ENCODE measurements at regions not wholly inside any gene's neighbourhood (a gene's known extent, or its start where the extent isn't known, plus 50 kb on each side); places are given as distances from the start of the nearest gene placed in this dataset.

- H3K4me3 Mint-ChIP-seq, result no peak overlapping the region
- DNase-seq (ENCODE audit: low spot score) (no peak), ATAC-seq (no peak)
- CTCF ChIA-PET, result no interaction called here
- TF ChIP-seq SMAD3 (CRISPR knock-in tag; IDR thresholded peaks at IDR 0.05; ENCODE audit: borderline replicate concordance), result no peak
- no peak for TF ChIP-seq MYBL2 (CRISPR knock-in tag; IDR thresholded peaks at IDR 0.05)
- TF ChIP-seq ZNF396 (CRISPR knock-in tag; IDR thresholded peaks at IDR 0.05; ENCODE audit: borderline replicate concordance), result no peak
- no peak for TF ChIP-seq JAZF1 (CRISPR knock-in tag; IDR thresholded peaks at IDR 0.05)
- no peak for TF ChIP-seq TEAD4 (CRISPR knock-in tag; IDR thresholded peaks at IDR 0.05)
- POLR2A ChIA-PET, result no interaction called here
- H3K27ac Mint-ChIP-seq, result no peak overlapping the region
- H3K27me3 Mint-ChIP-seq (ENCODE audit: low read depth), result no peaks in the 10 kb centered on the region
- no peaks in the 10 kb centered on the region for H3K9me3 Mint-ChIP-seq
- H3K4me1 Mint-ChIP-seq, result no peaks in the 10 kb centered on the region
- H3K36me3 Mint-ChIP-seq, result no peaks in the 10 kb centered on the region
Observed at GRCh38 chr1:67937651-67938050, 104.4 kb upstream of the GNG12 start.

- ChIA-PET CTCF (no interaction called here), POLR2A (no interaction called here)
- Mint-ChIP-seq H3K4me3 (no peak overlapping the region), H3K27me3 (ENCODE audit: low read depth) (no peaks in the 10 kb centered on the region), H3K36me3 (no peaks in the 10 kb centered on the region), H3K27ac (no peak overlapping the region), H3K9me3 (no peaks in the 10 kb centered on the region), H3K4me1 (no peaks in the 10 kb centered on the region)
- DNase-seq (ENCODE audit: low spot score) (no peak), ATAC-seq (no peak)
- TF ChIP-seq USF1 (CRISPR knock-in tag; IDR thresholded peaks at IDR 0.05) (no peak), ESRRA (CRISPR knock-in tag; IDR thresholded peaks at IDR 0.05; ENCODE audit: borderline replicate concordance) (no peak), NFYB (CRISPR knock-in tag; conservative IDR thresholded peaks at IDR 0.05; ENCODE audit: low read depth) (no peak), FOXJ3 (CRISPR knock-in tag; IDR thresholded peaks at IDR 0.05; ENCODE audit: borderline replicate concordance) (no peak), PREB (CRISPR knock-in tag; IDR thresholded peaks at IDR 0.05; ENCODE audit: borderline replicate concordance) (no peak), ATF2 (CRISPR knock-in tag; IDR thresholded peaks at IDR 0.05; ENCODE audit: borderline replicate concordance, low read depth) (no peak), E2F1 (CRISPR knock-in tag; IDR thresholded peaks at IDR 0.05) (no peak), ZNF532 (CRISPR knock-in tag; IDR thresholded peaks at IDR 0.05; ENCODE audit: borderline replicate concordance) (no peak), MXD4 (CRISPR knock-in tag; IDR thresholded peaks at IDR 0.05; ENCODE audit: borderline replicate concordance) (no peak), CTCF (IDR thresholded peaks at IDR 0.05) (no peak), IRF1 (CRISPR knock-in tag; IDR thresholded peaks at IDR 0.05) (no peak), ERG (CRISPR knock-in tag; IDR thresholded peaks at IDR 0.05) (no peak), GABPB1 (CRISPR knock-in tag; IDR thresholded peaks at IDR 0.05) (no peak), SOX15 (CRISPR knock-in tag; IDR thresholded peaks at IDR 0.05) (no peak), ZNF219 (CRISPR knock-in tag; IDR thresholded peaks at IDR 0.05; ENCODE audit: borderline replicate concordance) (no peak), ELF4 (CRISPR knock-in tag; IDR thresholded peaks at IDR 0.05; ENCODE audit: low read depth) (no peak)
Observed at GRCh38 chr1:67937010-67937409, 103.7 kb upstream of the GNG12 start.

All from WTC11 (cell line).